Endothelial cell (in vitro differentiated cells): ENCODE measurements at regions not wholly inside any gene's neighbourhood (a gene's known extent, or its start where the extent isn't known, plus 50 kb on each side); places are given as distances from the start of the nearest gene placed in this dataset.

Source experiments
- DNase-seq: peaks from one replicate; pipeline ENCODE4 v3.0.0; 2021; ENCODE audit warnings: low spot score
- H3K27ac Mint-ChIP-seq: one replicate; pipeline ENCODE4 v1.8.0; 2021; ENCODE audit warnings: mixed read lengths, inconsistent platforms; ENCODE audit not compliant: unreplicated experiment
- H3K27me3 Mint-ChIP-seq: one replicate; pipeline ENCODE4 v1.8.0; 2021; ENCODE audit warnings: mild to moderate bottlenecking, moderate library complexity, mixed read lengths, inconsistent platforms; ENCODE audit not compliant: unreplicated experiment
- H3K36me3 Mint-ChIP-seq: one replicate; pipeline ENCODE4 v1.8.0; 2021; ENCODE audit warnings: mild to moderate bottlenecking, low read depth, mixed read lengths, inconsistent platforms; ENCODE audit not compliant: unreplicated experiment
- H3K4me1 Mint-ChIP-seq: one replicate; pipeline ENCODE4 v1.8.0; 2021; ENCODE audit warnings: mild to moderate bottlenecking, mixed read lengths, inconsistent platforms; ENCODE audit not compliant: unreplicated experiment
- H3K4me3 Mint-ChIP-seq: one replicate; pipeline ENCODE4 v1.8.0; 2021; ENCODE audit warnings: mild to moderate bottlenecking, mixed read lengths, inconsistent platforms; ENCODE audit not compliant: unreplicated experiment
- H3K9me3 Mint-ChIP-seq: one replicate; pipeline ENCODE4 v1.8.0; 2021; ENCODE audit warnings: mixed read lengths, inconsistent platforms; ENCODE audit not compliant: unreplicated experiment
- TF ChIP-seq, protein P1 (sequence below): fragments of 200-600 bp; sonication (generic); IDR thresholded peaks from one replicate; pipeline ENCODE4 v1.5.0; 2021; ENCODE audit warnings: antibody characterized with exemption; ENCODE audit not compliant: unreplicated experiment

DNA sequence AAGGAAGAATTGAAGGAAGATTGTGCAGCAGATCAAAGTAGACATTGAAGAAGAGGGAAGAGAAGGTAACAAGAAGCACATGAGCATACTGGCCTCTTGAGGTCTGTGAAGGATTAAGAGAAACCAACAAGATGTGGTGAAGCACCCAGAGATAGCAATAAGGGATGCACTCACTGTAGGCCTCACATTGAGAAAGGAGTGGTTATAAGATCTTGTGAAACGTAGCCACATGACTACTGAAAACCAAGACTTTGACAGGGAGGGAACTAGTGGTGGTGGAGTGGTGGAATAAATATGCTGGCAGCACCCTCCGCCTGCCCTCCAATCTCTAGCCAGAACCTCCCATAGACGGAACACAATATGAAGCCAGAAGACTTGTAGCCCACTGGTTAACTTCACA is 651.2 kb downstream of the DIPK2A start:
- Mint-ChIP-seq H3K36me3 (no peaks in the 10 kb centered on the region), H3K9me3 (no peaks in the 10 kb centered on the region), H3K4me3 (no peak overlapping the region), H3K27ac (no peak overlapping the region), H3K27me3 (no peaks in the 10 kb centered on the region), H3K4me1 (no peaks in the 10 kb centered on the region)
- DNase-seq: no peak
- TF ChIP-seq, protein P1, sequence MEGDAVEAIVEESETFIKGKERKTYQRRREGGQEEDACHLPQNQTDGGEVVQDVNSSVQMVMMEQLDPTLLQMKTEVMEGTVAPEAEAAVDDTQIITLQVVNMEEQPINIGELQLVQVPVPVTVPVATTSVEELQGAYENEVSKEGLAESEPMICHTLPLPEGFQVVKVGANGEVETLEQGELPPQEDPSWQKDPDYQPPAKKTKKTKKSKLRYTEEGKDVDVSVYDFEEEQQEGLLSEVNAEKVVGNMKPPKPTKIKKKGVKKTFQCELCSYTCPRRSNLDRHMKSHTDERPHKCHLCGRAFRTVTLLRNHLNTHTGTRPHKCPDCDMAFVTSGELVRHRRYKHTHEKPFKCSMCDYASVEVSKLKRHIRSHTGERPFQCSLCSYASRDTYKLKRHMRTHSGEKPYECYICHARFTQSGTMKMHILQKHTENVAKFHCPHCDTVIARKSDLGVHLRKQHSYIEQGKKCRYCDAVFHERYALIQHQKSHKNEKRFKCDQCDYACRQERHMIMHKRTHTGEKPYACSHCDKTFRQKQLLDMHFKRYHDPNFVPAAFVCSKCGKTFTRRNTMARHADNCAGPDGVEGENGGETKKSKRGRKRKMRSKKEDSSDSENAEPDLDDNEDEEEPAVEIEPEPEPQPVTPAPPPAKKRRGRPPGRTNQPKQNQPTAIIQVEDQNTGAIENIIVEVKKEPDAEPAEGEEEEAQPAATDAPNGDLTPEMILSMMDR: no peak

DNA sequence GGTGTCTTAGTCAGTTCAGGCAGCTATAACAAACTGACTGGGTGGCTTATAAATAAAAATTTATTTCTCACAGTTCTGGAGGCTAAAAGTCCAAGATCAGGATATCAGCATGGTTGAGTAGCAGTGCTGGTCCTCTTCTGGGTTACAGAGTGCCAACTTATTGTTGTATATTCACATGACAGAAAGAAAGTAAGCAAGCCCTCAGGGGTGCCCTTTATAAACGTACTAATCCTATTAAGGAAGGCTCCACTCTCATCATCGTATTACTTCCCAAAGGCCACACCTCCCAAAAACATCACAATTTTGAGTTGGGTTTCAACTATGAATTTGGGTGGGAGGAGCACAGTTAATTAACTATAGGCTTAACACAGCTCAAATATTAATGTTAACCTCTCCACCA is 653.0 kb downstream of the DIPK2A start:
- Mint-ChIP-seq H3K36me3 (no peaks in the 10 kb centered on the region), H3K27ac (no peak overlapping the region), H3K9me3 (no peaks in the 10 kb centered on the region), H3K27me3 (no peaks in the 10 kb centered on the region), H3K4me1 (no peaks in the 10 kb centered on the region), H3K4me3 (no peak overlapping the region)
- TF ChIP-seq, protein P1: no peak
- DNase-seq: no peak

DNA sequence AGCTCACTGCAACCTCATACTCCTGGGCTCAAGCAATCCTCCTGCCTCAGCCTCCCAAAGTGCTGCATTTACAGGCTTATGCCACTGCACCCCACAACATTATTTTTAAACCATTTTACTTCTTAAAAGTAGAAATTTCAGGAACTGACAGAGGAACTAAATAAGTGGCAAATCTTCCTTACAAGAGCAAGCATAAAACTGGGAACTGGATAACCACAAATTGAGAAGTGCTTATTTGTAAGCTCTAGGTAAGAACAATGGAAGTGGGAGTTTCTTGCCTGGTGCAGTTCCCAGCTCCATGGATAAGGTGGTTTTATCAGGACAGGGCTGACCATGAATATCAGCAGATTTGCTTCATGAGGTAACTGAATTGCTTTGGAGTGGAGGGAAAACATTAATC is 655.2 kb downstream of the DIPK2A start:
- no peaks in the 10 kb centered on the region for H3K9me3 Mint-ChIP-seq
- no peak overlapping the region for H3K4me3 Mint-ChIP-seq
- no peak for DNase-seq
- H3K27ac Mint-ChIP-seq: no peak overlapping the region
- TF ChIP-seq, protein P1: no peak
- H3K27me3 Mint-ChIP-seq: no peaks in the 10 kb centered on the region
- no peaks in the 10 kb centered on the region for H3K4me1 Mint-ChIP-seq
- no peaks in the 10 kb centered on the region for H3K36me3 Mint-ChIP-seq

DNA sequence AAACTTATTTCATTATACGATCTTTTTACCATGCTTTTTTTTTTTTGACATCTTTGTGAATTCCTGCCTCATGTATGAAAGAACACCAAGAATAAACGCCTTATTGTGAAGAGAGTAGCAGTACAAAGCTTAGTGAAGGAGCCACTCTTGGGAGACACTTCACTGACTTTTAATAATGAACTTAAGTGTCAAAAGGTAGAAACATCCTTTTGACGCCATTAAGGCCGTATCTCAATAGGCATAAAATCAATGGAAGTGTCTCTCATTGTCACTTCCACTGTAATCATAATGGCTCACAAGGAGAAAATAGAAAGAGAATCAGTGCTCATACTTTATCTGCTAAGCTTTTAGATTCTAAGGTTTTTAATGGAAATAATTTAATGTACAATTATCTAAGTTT is 657.8 kb downstream of the DIPK2A start:
- Mint-ChIP-seq H3K4me1 (no peaks in the 10 kb centered on the region), H3K27me3 (no peaks in the 10 kb centered on the region), H3K9me3 (no peaks in the 10 kb centered on the region), H3K27ac (no peak overlapping the region), H3K36me3 (no peaks in the 10 kb centered on the region), H3K4me3 (no peak overlapping the region)
- no peak for DNase-seq
- TF ChIP-seq, protein P1: no peak

DNA sequence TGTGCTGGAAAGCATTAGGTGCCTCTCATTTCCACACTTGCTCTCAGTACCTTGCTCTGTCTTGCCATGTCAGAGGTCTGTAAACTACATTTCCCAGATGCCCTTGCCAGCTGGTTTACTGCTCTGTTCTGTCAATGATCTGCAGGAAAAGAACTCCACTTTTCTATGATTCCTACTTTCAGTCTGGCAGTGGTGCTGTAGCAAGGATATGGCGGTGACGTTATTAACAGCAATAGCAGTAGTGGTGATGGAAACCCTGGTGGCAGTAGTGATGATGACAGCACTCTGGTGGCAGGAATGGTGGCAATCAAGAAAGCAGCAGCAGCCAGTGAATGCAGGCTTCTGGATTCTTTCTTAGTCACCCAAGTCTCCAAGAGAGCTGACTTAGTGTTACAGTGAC is 665.2 kb downstream of the DIPK2A start:
- H3K27ac Mint-ChIP-seq: no peak overlapping the region
- H3K36me3 Mint-ChIP-seq: no peaks in the 10 kb centered on the region
- no peak overlapping the region for H3K4me3 Mint-ChIP-seq
- H3K9me3 Mint-ChIP-seq: no peaks in the 10 kb centered on the region
- DNase-seq: peak; percentile 18
- TF ChIP-seq, protein P1: no peak
- H3K27me3 Mint-ChIP-seq: no peaks in the 10 kb centered on the region
- H3K4me1 Mint-ChIP-seq: no peaks in the 10 kb centered on the region
